GM12864 (cell line): ENCODE measurements at regions not wholly inside any gene's neighbourhood (a gene's known extent, or its start where the extent isn't known, plus 50 kb on each side); places are given as distances from the start of the nearest gene placed in this dataset.

Experiments used
- DNase-seq: peaks from one replicate; pipeline ENCODE4 v3.0.0-alpha.2; 2011; ENCODE audit warnings: low read depth
- H3K4me3 ChIP-seq: 2 replicates; pipeline ENCODE4 v1.5.1; 2011; ENCODE audit warnings: mild to moderate bottlenecking, low read depth, low read length, control low read depth
- CTCF ChIP-seq: IDR thresholded peaks from 2 replicates; pipeline ENCODE4 v1.5.1; 2011; ENCODE audit warnings: low read depth, mild to moderate bottlenecking, moderate library complexity, low read length, control low read depth, inconsistent platforms; ENCODE audit errors: missing control alignments

- no peak for DNase-seq
- no peak overlapping the region for H3K4me3 ChIP-seq
- TF ChIP-seq CTCF, result no peak
Measured at GRCh38 chr15:96418146-96418545, 87.6 kb downstream of the NR2F2 start.

- no peak for TF ChIP-seq CTCF
- H3K4me3 ChIP-seq, result no peak overlapping the region
- DNase-seq, result no peak
Measured at GRCh38 chr15:96421178-96421601, 90.7 kb downstream of the NR2F2 start.

GRCh38 chr15:96422125-96422524 is 91.6 kb downstream of the NR2F2 start:
- no peak for TF ChIP-seq CTCF
- no peak for DNase-seq
- H3K4me3 ChIP-seq, result no peak overlapping the region

- no peak for TF ChIP-seq CTCF
- no peak for DNase-seq
- no peak overlapping the region for H3K4me3 ChIP-seq
Measured at GRCh38 chr15:96424674-96425073, 94.2 kb downstream of the NR2F2 start.

GRCh38 chr15:96428742-96429141 is 98.2 kb downstream of the NR2F2 start:
- DNase-seq, result no peak
- no peak for TF ChIP-seq CTCF
- H3K4me3 ChIP-seq, result no peak overlapping the region

- no peak overlapping the region for H3K4me3 ChIP-seq
- TF ChIP-seq CTCF, result no peak
- DNase-seq, result no peak
Measured at GRCh38 chr15:96431786-96432185, 101.3 kb downstream of the NR2F2 start.

- DNase-seq, result no peak
Measured at GRCh38 chr15:96435022-96435421, 104.5 kb downstream of the NR2F2 start.

More at GRCh38 chr15:96435022-96435421, 104.5 kb downstream of the NR2F2 start:
- no peak overlapping the region for H3K4me3 ChIP-seq
- no peak for TF ChIP-seq CTCF
